ENCODE measurements at regions not wholly inside any gene's neighbourhood (a gene's known extent, or its start where the extent isn't known, plus 50 kb on each side); places are given as distances from the start of the nearest gene placed in this dataset.

- DNase-seq (ENCODE audit: low read depth): no peak
Observed at GRCh38 chr1:237999426-238000052, 108.8 kb upstream of the ZP4 start.

GRCh38 chr1:237998581-237998980 lies 107.9 kb upstream of the ZP4 start:
- DNase-seq (ENCODE audit: low read depth): no peak

GRCh38 chr1:237983496-237983895 lies 92.8 kb upstream of the ZP4 start:
- no peak for DNase-seq (ENCODE audit: low read depth)

- DNase-seq (ENCODE audit: low read depth): no peak
Observed at GRCh38 chr1:237981223-237981622, 90.5 kb upstream of the ZP4 start.

- DNase-seq (ENCODE audit: low read depth): no peak
Observed at GRCh38 chr1:237976331-237976730, 85.6 kb upstream of the ZP4 start.

GRCh38 chr1:237975903-237976302 lies 85.2 kb upstream of the ZP4 start:
- DNase-seq (ENCODE audit: low read depth): no peak

GRCh38 chr1:237975376-237975775 lies 84.7 kb upstream of the ZP4 start:
- DNase-seq (ENCODE audit: low read depth): no peak

GRCh38 chr1:237972186-237972585 lies 81.5 kb upstream of the ZP4 start:
- no peak for DNase-seq (ENCODE audit: low read depth)

GRCh38 chr1:237962985-237963384 lies 72.3 kb upstream of the ZP4 start:
- no peak for DNase-seq (ENCODE audit: low read depth)

- DNase-seq (ENCODE audit: low read depth): no peak
Observed at GRCh38 chr1:237961754-237962153, 71.0 kb upstream of the ZP4 start.

GRCh38 chr1:237959838-237960237 lies 69.1 kb upstream of the ZP4 start:
- no peak for DNase-seq (ENCODE audit: low read depth)

- DNase-seq (ENCODE audit: low read depth): no peak
Observed at GRCh38 chr1:237953238-237953637, 62.5 kb upstream of the ZP4 start.
